ENCODE measurements at regions not wholly inside any gene's neighbourhood (a gene's known extent, or its start where the extent isn't known, plus 50 kb on each side); places are given as distances from the start of the nearest gene placed in this dataset.

DNA sequence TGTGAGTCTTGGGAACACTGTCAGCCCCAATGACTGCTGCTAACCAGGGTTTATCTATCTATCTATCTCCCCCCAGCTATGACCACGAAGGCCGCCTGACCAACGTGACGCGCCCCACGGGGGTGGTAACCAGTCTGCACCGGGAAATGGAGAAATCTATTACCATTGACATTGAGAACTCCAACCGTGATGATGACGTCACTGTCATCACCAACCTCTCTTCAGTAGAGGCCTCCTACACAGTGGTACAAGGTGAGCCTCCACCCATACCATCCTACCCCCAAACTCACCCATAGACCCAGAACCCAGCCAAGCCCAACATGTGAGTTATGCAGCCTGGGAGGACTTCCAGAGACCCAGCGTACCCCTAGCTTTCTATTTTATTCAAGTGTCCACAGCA is 65.4 kb upstream of the WWC1 start:
- DNase-seq (ENCODE audit: low spot score) (no peak), ATAC-seq (ENCODE audit: low read depth) (no peak)
- peaks cover 8% of the 10 kb centered on the region for H3K4me1 ChIP-seq (ENCODE audit: insufficient read depth, poor library complexity, severe bottlenecking)
- H3K27ac ChIP-seq (ENCODE audit: poor library complexity, severe bottlenecking) = no peak overlapping the region
- no peaks in the 10 kb centered on the region for H3K36me3 ChIP-seq (ENCODE audit: low read depth)
- H3K27me3 ChIP-seq (ENCODE audit: insufficient read depth, poor library complexity, severe bottlenecking) = no peaks in the 10 kb centered on the region
- TF ChIP-seq, protein P1, sequence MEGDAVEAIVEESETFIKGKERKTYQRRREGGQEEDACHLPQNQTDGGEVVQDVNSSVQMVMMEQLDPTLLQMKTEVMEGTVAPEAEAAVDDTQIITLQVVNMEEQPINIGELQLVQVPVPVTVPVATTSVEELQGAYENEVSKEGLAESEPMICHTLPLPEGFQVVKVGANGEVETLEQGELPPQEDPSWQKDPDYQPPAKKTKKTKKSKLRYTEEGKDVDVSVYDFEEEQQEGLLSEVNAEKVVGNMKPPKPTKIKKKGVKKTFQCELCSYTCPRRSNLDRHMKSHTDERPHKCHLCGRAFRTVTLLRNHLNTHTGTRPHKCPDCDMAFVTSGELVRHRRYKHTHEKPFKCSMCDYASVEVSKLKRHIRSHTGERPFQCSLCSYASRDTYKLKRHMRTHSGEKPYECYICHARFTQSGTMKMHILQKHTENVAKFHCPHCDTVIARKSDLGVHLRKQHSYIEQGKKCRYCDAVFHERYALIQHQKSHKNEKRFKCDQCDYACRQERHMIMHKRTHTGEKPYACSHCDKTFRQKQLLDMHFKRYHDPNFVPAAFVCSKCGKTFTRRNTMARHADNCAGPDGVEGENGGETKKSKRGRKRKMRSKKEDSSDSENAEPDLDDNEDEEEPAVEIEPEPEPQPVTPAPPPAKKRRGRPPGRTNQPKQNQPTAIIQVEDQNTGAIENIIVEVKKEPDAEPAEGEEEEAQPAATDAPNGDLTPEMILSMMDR (IDR thresholded peaks at IDR 0.05; ENCODE audit: poor library complexity, severe bottlenecking) = no peak
- no peaks in the 10 kb centered on the region for H3K9me3 ChIP-seq (ENCODE audit: severe bottlenecking)
- H3K4me3 ChIP-seq (ENCODE audit: severe bottlenecking) = no peak overlapping the region

DNA sequence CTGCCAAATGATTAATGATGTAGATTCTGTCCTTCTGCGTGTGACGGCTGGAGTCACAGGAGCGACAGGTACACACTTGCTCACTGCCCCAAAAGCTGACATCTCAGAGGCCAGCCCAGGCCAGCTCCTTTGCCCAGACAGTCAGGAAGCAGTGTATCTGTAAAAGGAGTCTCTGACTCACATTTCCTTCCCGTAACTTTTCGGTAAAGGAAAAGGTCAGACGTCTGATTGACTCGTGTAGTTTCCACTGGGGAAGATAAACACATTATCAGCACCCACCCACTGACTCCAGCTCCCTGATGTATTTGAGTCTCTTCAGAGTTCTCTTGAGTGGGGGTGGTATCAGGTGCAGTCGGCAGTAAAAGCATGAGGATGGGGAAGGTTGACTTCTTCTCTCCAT is 64.4 kb upstream of the WWC1 start:
- H3K9me3 ChIP-seq (ENCODE audit: severe bottlenecking) = no peaks in the 10 kb centered on the region
- no peak overlapping the region for H3K27ac ChIP-seq (ENCODE audit: poor library complexity, severe bottlenecking)
- peaks cover 8% of the 10 kb centered on the region for H3K4me1 ChIP-seq (ENCODE audit: insufficient read depth, poor library complexity, severe bottlenecking)
- no peaks in the 10 kb centered on the region for H3K27me3 ChIP-seq (ENCODE audit: insufficient read depth, poor library complexity, severe bottlenecking)
- ATAC-seq (ENCODE audit: low read depth) = peak; percentile 87
- no peak for DNase-seq (ENCODE audit: low spot score)
- H3K4me3 ChIP-seq (ENCODE audit: severe bottlenecking) = no peak overlapping the region
- no peaks in the 10 kb centered on the region for H3K36me3 ChIP-seq (ENCODE audit: low read depth)
- TF ChIP-seq, protein P1 (IDR thresholded peaks at IDR 0.05; ENCODE audit: poor library complexity, severe bottlenecking) = no peak

DNA sequence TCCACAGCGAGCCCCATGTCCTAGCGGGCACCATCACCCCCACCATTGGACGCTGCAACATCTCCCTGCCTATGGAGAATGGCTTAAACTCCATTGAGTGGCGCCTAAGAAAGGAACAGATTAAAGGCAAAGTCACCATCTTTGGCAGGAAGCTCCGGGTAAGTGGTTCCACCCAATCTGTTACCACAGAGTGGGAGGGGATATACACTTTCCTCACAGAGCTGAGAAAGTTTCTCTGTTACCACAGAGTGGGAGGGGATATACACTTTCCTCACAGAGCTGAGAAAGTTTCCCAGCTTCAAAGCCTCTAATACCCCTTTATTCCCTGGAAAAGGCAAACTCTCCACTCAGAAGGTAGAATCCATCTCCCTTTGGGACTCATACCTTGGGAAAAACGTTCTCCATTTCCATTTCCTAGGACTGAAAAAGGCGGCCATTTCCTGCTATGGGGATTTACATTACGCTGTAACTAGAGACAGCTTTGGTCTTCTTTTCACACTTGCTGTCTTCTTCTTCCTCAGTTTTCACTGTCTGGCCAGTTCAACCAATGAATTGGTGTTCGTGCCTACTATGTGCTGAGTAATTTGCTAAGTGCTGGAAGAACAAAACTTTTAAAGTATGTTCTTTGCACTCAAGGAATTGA is 63.4 kb upstream of the WWC1 start:
- no peak overlapping the region for H3K27ac ChIP-seq (ENCODE audit: poor library complexity, severe bottlenecking)
- no peak overlapping the region for H3K4me3 ChIP-seq (ENCODE audit: severe bottlenecking)
- no peaks in the 10 kb centered on the region for H3K36me3 ChIP-seq (ENCODE audit: low read depth)
- DNase-seq (ENCODE audit: low spot score) (no peak), ATAC-seq (ENCODE audit: low read depth) (no peak)
- H3K4me1 ChIP-seq (ENCODE audit: insufficient read depth, poor library complexity, severe bottlenecking) = peaks cover 8% of the 10 kb centered on the region
- H3K27me3 ChIP-seq (ENCODE audit: insufficient read depth, poor library complexity, severe bottlenecking) = no peaks in the 10 kb centered on the region
- H3K9me3 ChIP-seq (ENCODE audit: severe bottlenecking) = no peaks in the 10 kb centered on the region
- TF ChIP-seq, protein P1 (IDR thresholded peaks at IDR 0.05; ENCODE audit: poor library complexity, severe bottlenecking) = no peak

DNA sequence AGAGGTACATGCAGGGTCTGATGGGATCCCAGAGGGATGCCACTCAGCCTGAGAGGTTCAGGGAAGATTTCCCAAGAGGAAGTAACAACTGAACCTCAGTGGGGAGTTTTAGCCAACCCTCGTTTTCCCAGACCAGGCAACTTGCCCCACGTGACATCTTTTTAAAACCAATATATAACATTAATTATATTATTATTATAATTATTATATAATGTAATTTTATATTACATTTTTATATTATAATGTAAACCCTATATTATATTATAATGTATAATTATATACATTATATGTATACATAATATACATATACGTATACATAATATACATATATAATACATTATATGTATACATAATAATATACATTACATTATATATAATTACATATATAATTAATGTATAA is 62.8 kb upstream of the WWC1 start:
- H3K27me3 ChIP-seq (ENCODE audit: insufficient read depth, poor library complexity, severe bottlenecking) = no peaks in the 10 kb centered on the region
- H3K36me3 ChIP-seq (ENCODE audit: low read depth) = no peaks in the 10 kb centered on the region
- H3K9me3 ChIP-seq (ENCODE audit: severe bottlenecking) = no peaks in the 10 kb centered on the region
- ATAC-seq (ENCODE audit: low read depth) (no peak), DNase-seq (ENCODE audit: low spot score) (no peak)
- peaks cover 8% of the 10 kb centered on the region for H3K4me1 ChIP-seq (ENCODE audit: insufficient read depth, poor library complexity, severe bottlenecking)
- H3K4me3 ChIP-seq (ENCODE audit: severe bottlenecking) = no peak overlapping the region
- TF ChIP-seq, protein P1 (IDR thresholded peaks at IDR 0.05; ENCODE audit: poor library complexity, severe bottlenecking) = no peak
- no peak overlapping the region for H3K27ac ChIP-seq (ENCODE audit: poor library complexity, severe bottlenecking)

DNA sequence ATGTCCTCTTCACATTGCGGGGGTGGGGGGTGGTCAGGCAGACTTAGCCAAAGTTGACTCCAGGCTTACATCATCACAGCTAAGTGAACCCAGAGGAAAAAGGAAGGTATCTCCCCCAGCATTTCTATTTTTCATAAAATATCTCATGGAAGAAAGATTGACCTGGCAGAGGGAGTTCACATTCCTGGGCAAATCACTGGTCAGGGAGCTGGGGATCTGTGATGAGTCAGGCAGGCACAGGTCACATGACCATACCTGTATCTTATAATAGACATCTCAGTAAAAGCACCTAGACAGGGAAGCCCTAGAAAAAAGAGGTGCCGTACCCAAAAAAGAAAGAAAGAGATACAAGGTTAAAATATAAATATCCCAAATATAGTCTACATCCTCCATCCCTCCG is 57.3 kb upstream of the WWC1 start:
- TF ChIP-seq, protein P1 (IDR thresholded peaks at IDR 0.05; ENCODE audit: poor library complexity, severe bottlenecking) = no peak
- peak; percentile 81 for ATAC-seq (ENCODE audit: low read depth)
- Histone ChIP-seq H3K27ac (ENCODE audit: poor library complexity, severe bottlenecking) (no peak overlapping the region), H3K4me3 (ENCODE audit: severe bottlenecking) (no peak overlapping the region), H3K36me3 (ENCODE audit: low read depth) (no peaks in the 10 kb centered on the region), H3K27me3 (ENCODE audit: insufficient read depth, poor library complexity, severe bottlenecking) (no peaks in the 10 kb centered on the region), H3K9me3 (ENCODE audit: severe bottlenecking) (no peaks in the 10 kb centered on the region), H3K4me1 (ENCODE audit: insufficient read depth, poor library complexity, severe bottlenecking) (no peaks in the 10 kb centered on the region)
- DNase-seq (ENCODE audit: low spot score) = no peak
